ENCODE measurements at regions not wholly inside any gene's neighbourhood (a gene's known extent, or its start where the extent isn't known, plus 50 kb on each side); places are given as distances from the start of the nearest gene placed in this dataset.

GRCh38 chr3:41093476-41093875, 105.8 kb upstream of the CTNNB1 start:
- peaks cover 3% of the 10 kb centered on the region for H3K9me3 Mint-ChIP-seq (ENCODE audit: unreplicated experiment)
- Histone ChIP-seq H3K4me3 (ENCODE audit: insufficient read depth, low read depth, low read length) (no peak overlapping the region), H3K9me3 (ENCODE audit: insufficient read depth, low read depth, low read length) (no peaks in the 10 kb centered on the region), H4K20me1 (ENCODE audit: insufficient read depth, low read length) (no peaks in the 10 kb centered on the region), H2AFZ (ENCODE audit: low read depth, low read length) (no peak overlapping the region), H3K79me2 (ENCODE audit: insufficient read depth, low read length) (no peaks in the 10 kb centered on the region), H3K27ac (ENCODE audit: low read depth, low read length) (no peak overlapping the region), H3K27me3 (ENCODE audit: insufficient read depth, low read length) (no peaks in the 10 kb centered on the region), H3K36me3 (ENCODE audit: insufficient read depth, low read length) (no peaks in the 10 kb centered on the region), H3K9ac (ENCODE audit: low read length) (no peak overlapping the region), H3K4me2 (ENCODE audit: low read length) (no peak overlapping the region), H3K4me1 (ENCODE audit: insufficient read depth, low read length) (no peaks in the 10 kb centered on the region)
- TF ChIP-seq CTCF (IDR thresholded peaks at IDR 0.05; ENCODE audit: insufficient read depth, low read depth, low read length) = no peak
- TF ChIP-seq EZH2 (IDR thresholded peaks at IDR 0.05; ENCODE audit: insufficient read depth, low read length) = no peak
- no peak overlapping the region for H3K4me3 Mint-ChIP-seq (ENCODE audit: unreplicated experiment)
- DNase-seq (ENCODE audit: low read depth) (no peak), FAIRE-seq (no peak)
- peaks cover 12% of the 10 kb centered on the region for H3K4me1 Mint-ChIP-seq (ENCODE audit: low read depth, unreplicated experiment)
- peaks cover 18% of the 10 kb centered on the region for H3K27me3 Mint-ChIP-seq (ENCODE audit: low read depth, unreplicated experiment)
- H3K27ac Mint-ChIP-seq (ENCODE audit: unreplicated experiment) = no peak overlapping the region
- no peaks in the 10 kb centered on the region for H3K36me3 Mint-ChIP-seq (ENCODE audit: low read depth, unreplicated experiment)

GRCh38 chr3:41094351-41094750, 105.0 kb upstream of the CTNNB1 start:
- H3K36me3 Mint-ChIP-seq (ENCODE audit: low read depth, unreplicated experiment) = no peaks in the 10 kb centered on the region
- no peak for TF ChIP-seq EZH2 (IDR thresholded peaks at IDR 0.05; ENCODE audit: insufficient read depth, low read length)
- TF ChIP-seq CTCF (IDR thresholded peaks at IDR 0.05; ENCODE audit: insufficient read depth, low read depth, low read length) = no peak
- H2AFZ ChIP-seq (ENCODE audit: low read depth, low read length) = no peak overlapping the region
- no peak overlapping the region for H3K4me2 ChIP-seq (ENCODE audit: low read length)
- H3K27ac Mint-ChIP-seq (ENCODE audit: unreplicated experiment) = no peak overlapping the region
- peaks cover 4% of the 10 kb centered on the region for H3K4me1 Mint-ChIP-seq (ENCODE audit: low read depth, unreplicated experiment)
- H3K79me2 ChIP-seq (ENCODE audit: insufficient read depth, low read length) = no peaks in the 10 kb centered on the region
- no peaks in the 10 kb centered on the region for H3K36me3 ChIP-seq (ENCODE audit: insufficient read depth, low read length)
- H3K4me1 ChIP-seq (ENCODE audit: insufficient read depth, low read length) = no peaks in the 10 kb centered on the region
- DNase-seq (ENCODE audit: low read depth) (no peak), FAIRE-seq (no peak)
- no peak overlapping the region for H3K9ac ChIP-seq (ENCODE audit: low read length)
- peaks cover 18% of the 10 kb centered on the region for H3K27me3 Mint-ChIP-seq (ENCODE audit: low read depth, unreplicated experiment)
- H3K4me3 ChIP-seq (ENCODE audit: insufficient read depth, low read depth, low read length) = no peak overlapping the region
- no peaks in the 10 kb centered on the region for H3K9me3 ChIP-seq (ENCODE audit: insufficient read depth, low read depth, low read length)
- no peaks in the 10 kb centered on the region for H3K27me3 ChIP-seq (ENCODE audit: insufficient read depth, low read length)
- peaks cover 3% of the 10 kb centered on the region for H3K9me3 Mint-ChIP-seq (ENCODE audit: unreplicated experiment)
- H3K4me3 Mint-ChIP-seq (ENCODE audit: unreplicated experiment) = no peak overlapping the region
- H4K20me1 ChIP-seq (ENCODE audit: insufficient read depth, low read length) = no peaks in the 10 kb centered on the region
- H3K27ac ChIP-seq (ENCODE audit: low read depth, low read length) = no peak overlapping the region

- H4K20me1 ChIP-seq (ENCODE audit: insufficient read depth, low read length) = no peaks in the 10 kb centered on the region
- Mint-ChIP-seq H3K27me3 (ENCODE audit: low read depth, unreplicated experiment) (peaks cover 18% of the 10 kb centered on the region), H3K4me3 (ENCODE audit: unreplicated experiment) (no peak overlapping the region), H3K9me3 (ENCODE audit: unreplicated experiment) (peaks cover 3% of the 10 kb centered on the region), H3K4me1 (ENCODE audit: low read depth, unreplicated experiment) (no peaks in the 10 kb centered on the region), H3K27ac (ENCODE audit: unreplicated experiment) (no peak overlapping the region), H3K36me3 (ENCODE audit: low read depth, unreplicated experiment) (no peaks in the 10 kb centered on the region)
- no peaks in the 10 kb centered on the region for H3K36me3 ChIP-seq (ENCODE audit: insufficient read depth, low read length)
- no peaks in the 10 kb centered on the region for H3K9me3 ChIP-seq (ENCODE audit: insufficient read depth, low read depth, low read length)
- H3K9ac ChIP-seq (ENCODE audit: low read length) = no peak overlapping the region
- H3K4me3 ChIP-seq (ENCODE audit: insufficient read depth, low read depth, low read length) = no peak overlapping the region
- DNase-seq (ENCODE audit: low read depth) (no peak), FAIRE-seq (no peak)
- H3K4me1 ChIP-seq (ENCODE audit: insufficient read depth, low read length) = no peaks in the 10 kb centered on the region
- no peaks in the 10 kb centered on the region for H3K27me3 ChIP-seq (ENCODE audit: insufficient read depth, low read length)
- H3K27ac ChIP-seq (ENCODE audit: low read depth, low read length) = no peak overlapping the region
- TF ChIP-seq EZH2 (IDR thresholded peaks at IDR 0.05; ENCODE audit: insufficient read depth, low read length) (no peak), CTCF (IDR thresholded peaks at IDR 0.05; ENCODE audit: insufficient read depth, low read depth, low read length) (no peak)
- no peak overlapping the region for H2AFZ ChIP-seq (ENCODE audit: low read depth, low read length)
- no peak overlapping the region for H3K4me2 ChIP-seq (ENCODE audit: low read length)
- H3K79me2 ChIP-seq (ENCODE audit: insufficient read depth, low read length) = no peaks in the 10 kb centered on the region
These were observed 103.6 kb upstream of the CTNNB1 start for GRCh38 chr3:41095702-41096101.
